ENCODE measurements at regions not wholly inside any gene's neighbourhood (a gene's known extent, or its start where the extent isn't known, plus 50 kb on each side); places are given as distances from the start of the nearest gene placed in this dataset.
A peak's percentile ranks its signal among the peaks of the same experiment; 100 is the strongest.

- intact Hi-C loops (cut with DNase I) = no loop called here
- Histone ChIP-seq H3K4me1 (replicated peaks in 1 of 2) (no peaks in the 10 kb centered on the region), H3K36me3 (replicated peaks in 1 of 2) (no peaks in the 10 kb centered on the region), H3K27me3 (no peaks in the 10 kb centered on the region), H3K27ac (no peak overlapping the region), H3K9me3 (replicated peaks in 1 of 3) (no peaks in the 10 kb centered on the region), H3K4me3 (no peak overlapping the region)
- TF ChIP-seq, protein P1, sequence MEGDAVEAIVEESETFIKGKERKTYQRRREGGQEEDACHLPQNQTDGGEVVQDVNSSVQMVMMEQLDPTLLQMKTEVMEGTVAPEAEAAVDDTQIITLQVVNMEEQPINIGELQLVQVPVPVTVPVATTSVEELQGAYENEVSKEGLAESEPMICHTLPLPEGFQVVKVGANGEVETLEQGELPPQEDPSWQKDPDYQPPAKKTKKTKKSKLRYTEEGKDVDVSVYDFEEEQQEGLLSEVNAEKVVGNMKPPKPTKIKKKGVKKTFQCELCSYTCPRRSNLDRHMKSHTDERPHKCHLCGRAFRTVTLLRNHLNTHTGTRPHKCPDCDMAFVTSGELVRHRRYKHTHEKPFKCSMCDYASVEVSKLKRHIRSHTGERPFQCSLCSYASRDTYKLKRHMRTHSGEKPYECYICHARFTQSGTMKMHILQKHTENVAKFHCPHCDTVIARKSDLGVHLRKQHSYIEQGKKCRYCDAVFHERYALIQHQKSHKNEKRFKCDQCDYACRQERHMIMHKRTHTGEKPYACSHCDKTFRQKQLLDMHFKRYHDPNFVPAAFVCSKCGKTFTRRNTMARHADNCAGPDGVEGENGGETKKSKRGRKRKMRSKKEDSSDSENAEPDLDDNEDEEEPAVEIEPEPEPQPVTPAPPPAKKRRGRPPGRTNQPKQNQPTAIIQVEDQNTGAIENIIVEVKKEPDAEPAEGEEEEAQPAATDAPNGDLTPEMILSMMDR (IDR thresholded peaks at IDR 0.05) = peak; percentile 23 to 67 (median 59)
- TF ChIP-seq POLR2A (IDR thresholded peaks at IDR 0.05) = no peak
- 14 to 53% (median 37%) methylated on average over 2 to 3 of the region's 3 CpGs for WGBS, 4 donors
- DNase-seq = peak in 5 of 7 donors; percentile 39 to 61 (median 58)
Measured at GRCh38 chr19:29121684-29122083, 91.3 kb downstream of the UQCRFS1 start.

GRCh38 chr19:29120466-29120865 is 92.5 kb downstream of the UQCRFS1 start:
- Histone ChIP-seq H3K4me1 (replicated peaks in 1 of 2) (no peaks in the 10 kb centered on the region), H3K9me3 (replicated peaks in 1 of 3) (no peaks in the 10 kb centered on the region), H3K27ac (no peak overlapping the region), H3K27me3 (no peaks in the 10 kb centered on the region), H3K36me3 (replicated peaks in 1 of 2) (no peaks in the 10 kb centered on the region), H3K4me3 (no peak overlapping the region)
- DNase-seq = peak in 1 of 7 donors; percentile 69
- TF ChIP-seq, protein P1 (IDR thresholded peaks at IDR 0.05) = no peak
- no peak for TF ChIP-seq POLR2A (IDR thresholded peaks at IDR 0.05)
- intact Hi-C loops (cut with DNase I) = no loop called here
- 55 to 84% (median 69%) methylated on average over 5 to 6 of the region's 6 CpGs for WGBS, 4 donors

DNA sequence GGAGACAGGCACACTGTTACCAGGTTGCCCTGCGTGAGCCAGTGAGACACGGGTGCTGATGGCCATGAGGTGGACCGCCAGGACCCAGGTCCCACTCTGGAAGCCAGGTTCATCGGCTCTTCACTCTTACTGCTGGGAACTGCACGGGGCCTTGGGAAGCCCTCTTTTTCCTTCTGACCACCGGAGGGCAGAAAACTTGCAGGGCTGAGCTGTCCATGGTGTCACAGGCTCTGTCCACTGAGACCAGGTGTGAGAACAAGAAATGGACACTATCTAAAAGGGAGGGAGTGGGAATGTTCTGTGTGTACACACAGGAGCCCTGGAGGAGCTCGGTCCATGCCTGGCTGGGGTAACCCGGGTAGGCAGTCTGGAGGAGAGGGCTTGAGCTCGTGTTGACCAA is 93.4 kb downstream of the UQCRFS1 start:
- Histone ChIP-seq H3K9me3 (replicated peaks in 1 of 3) (no peaks in the 10 kb centered on the region), H3K36me3 (replicated peaks in 1 of 2) (no peaks in the 10 kb centered on the region), H3K27ac (no peak overlapping the region), H3K4me3 (no peak overlapping the region), H3K4me1 (replicated peaks in 1 of 2) (no peaks in the 10 kb centered on the region), H3K27me3 (no peaks in the 10 kb centered on the region)
- DNase-seq = peak in 1 of 7 donors; percentile 12
- intact Hi-C loops (cut with DNase I) = no loop called here
- TF ChIP-seq, protein P1 (IDR thresholded peaks at IDR 0.05) = no peak
- no peak for TF ChIP-seq POLR2A (IDR thresholded peaks at IDR 0.05)
- 55 to 86% (median 65%) methylated on average over 5 to 9 of the region's 9 CpGs for WGBS, 4 donors

DNA sequence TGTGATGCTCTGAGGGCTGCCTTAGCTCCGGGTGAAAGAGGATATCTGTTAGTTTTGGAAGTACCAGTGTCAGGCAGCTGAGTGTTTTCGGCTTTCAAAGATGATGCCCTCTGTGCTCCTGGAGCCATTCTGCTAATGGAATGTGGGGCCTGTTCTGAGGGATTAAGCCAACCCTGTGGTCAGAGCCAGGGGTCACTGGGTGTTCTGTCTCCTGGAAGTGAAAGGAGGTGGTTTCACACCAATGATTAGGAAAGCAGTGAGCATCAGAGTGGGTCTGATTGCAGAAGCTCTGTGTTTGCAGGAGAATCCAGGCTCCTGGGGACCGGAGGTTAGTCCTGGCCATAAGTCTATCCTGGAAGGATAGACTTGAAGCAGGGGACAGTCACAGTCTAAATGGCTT is 94.6 kb downstream of the UQCRFS1 start:
- Histone ChIP-seq H3K27ac (peak overlapping the region in 1 of 5 donors; percentile 31), H3K9me3 (replicated peaks in 1 of 3) (no peaks in the 10 kb centered on the region), H3K4me1 (replicated peaks in 1 of 2) (no peaks in the 10 kb centered on the region), H3K4me3 (no peak overlapping the region), H3K27me3 (no peaks in the 10 kb centered on the region), H3K36me3 (replicated peaks in 1 of 2) (no peaks in the 10 kb centered on the region)
- no peak for DNase-seq
- 35 to 93% (median 52%) methylated on average over 1 to 3 of the region's 3 CpGs for WGBS, 4 donors
- intact Hi-C loops (cut with DNase I) = no loop called here
- TF ChIP-seq POLR2A (IDR thresholded peaks at IDR 0.05) = no peak
- TF ChIP-seq, protein P1 (IDR thresholded peaks at IDR 0.05) = no peak
